ENCODE measurements at regions not wholly inside any gene's neighbourhood (a gene's known extent, or its start where the extent isn't known, plus 50 kb on each side); places are given as distances from the start of the nearest gene placed in this dataset.

DNA sequence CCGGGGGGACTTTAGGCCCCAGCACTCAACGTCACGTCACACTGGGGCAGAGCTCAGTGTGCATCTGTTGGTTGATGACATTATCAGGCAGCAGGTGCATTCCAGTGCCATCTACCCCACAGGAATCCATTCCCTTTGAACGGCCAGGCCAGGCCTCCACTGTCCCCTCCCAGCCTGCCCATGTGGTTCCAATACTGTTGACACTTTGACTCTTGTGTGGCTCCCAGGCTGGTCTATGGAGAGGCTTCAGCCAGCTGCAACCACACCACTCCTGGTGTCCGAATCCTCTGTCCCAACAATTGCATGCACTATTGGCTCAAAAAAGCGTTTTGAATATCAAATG, 92.0 kb upstream of the SIM2 start:
- no peak for TF ChIP-seq POLR2A (IDR thresholded peaks at IDR 0.05)
- TF ChIP-seq, protein P1, sequence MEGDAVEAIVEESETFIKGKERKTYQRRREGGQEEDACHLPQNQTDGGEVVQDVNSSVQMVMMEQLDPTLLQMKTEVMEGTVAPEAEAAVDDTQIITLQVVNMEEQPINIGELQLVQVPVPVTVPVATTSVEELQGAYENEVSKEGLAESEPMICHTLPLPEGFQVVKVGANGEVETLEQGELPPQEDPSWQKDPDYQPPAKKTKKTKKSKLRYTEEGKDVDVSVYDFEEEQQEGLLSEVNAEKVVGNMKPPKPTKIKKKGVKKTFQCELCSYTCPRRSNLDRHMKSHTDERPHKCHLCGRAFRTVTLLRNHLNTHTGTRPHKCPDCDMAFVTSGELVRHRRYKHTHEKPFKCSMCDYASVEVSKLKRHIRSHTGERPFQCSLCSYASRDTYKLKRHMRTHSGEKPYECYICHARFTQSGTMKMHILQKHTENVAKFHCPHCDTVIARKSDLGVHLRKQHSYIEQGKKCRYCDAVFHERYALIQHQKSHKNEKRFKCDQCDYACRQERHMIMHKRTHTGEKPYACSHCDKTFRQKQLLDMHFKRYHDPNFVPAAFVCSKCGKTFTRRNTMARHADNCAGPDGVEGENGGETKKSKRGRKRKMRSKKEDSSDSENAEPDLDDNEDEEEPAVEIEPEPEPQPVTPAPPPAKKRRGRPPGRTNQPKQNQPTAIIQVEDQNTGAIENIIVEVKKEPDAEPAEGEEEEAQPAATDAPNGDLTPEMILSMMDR (IDR thresholded peaks at IDR 0.05): no peak

All from thyroid gland (tissue), 4 donors.